ENCODE measurements at regions not wholly inside any gene's neighbourhood (a gene's known extent, or its start where the extent isn't known, plus 50 kb on each side); places are given as distances from the start of the nearest gene placed in this dataset.

GRCh38 chr5:91963166-91963565 lies 580.0 kb upstream of the ARRDC3 start:
- no peaks in the 10 kb centered on the region for H3K9me3 ChIP-seq (ENCODE audit: control insufficient read depth, insufficient read depth, low read length)
- H3K4me1 ChIP-seq (ENCODE audit: control insufficient read depth, insufficient read depth, low read length), result no peaks in the 10 kb centered on the region
- no peak overlapping the region for H3K27ac ChIP-seq (ENCODE audit: low read depth, low read length)
- no peaks in the 10 kb centered on the region for H3K27me3 ChIP-seq (ENCODE audit: control insufficient read depth, insufficient read depth, low read length)
- WGBS (ENCODE audit: insufficient coverage), result no CpG with 5 or more reads among the region's 1 CpG
- no peak overlapping the region for H3K4me3 ChIP-seq (ENCODE audit: low read depth, low read length)
- no peak for DNase-seq (ENCODE audit: low read depth in 4 of 6, low spot score in 6 of 6)
- H3K36me3 ChIP-seq (ENCODE audit: control insufficient read depth, insufficient read depth, low read length), result no peaks in the 10 kb centered on the region

DNA sequence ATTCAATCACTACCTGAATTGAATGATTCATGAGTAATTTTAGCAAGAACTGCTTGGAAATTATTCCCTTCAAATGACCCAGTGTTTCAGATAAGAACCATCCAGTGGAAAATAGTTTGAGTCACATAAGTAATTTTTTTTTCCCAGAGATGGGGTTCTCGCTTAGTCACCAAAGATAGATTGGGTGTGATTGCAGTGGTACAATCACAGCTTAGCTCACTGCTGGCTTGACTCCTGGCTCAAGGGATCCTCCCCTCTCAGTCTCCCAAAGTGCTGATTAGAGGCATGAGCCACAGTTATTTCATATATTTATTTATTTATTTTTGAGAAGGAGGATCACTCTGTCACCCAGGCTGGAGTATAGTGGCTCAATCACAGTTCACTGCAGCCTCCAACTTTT lies 574.5 kb upstream of the ARRDC3 start:
- Histone ChIP-seq H3K9me3 (ENCODE audit: control insufficient read depth, insufficient read depth, low read length) (no peaks in the 10 kb centered on the region), H3K27ac (ENCODE audit: low read depth, low read length) (no peak overlapping the region), H3K27me3 (ENCODE audit: control insufficient read depth, insufficient read depth, low read length) (no peaks in the 10 kb centered on the region), H3K4me1 (ENCODE audit: control insufficient read depth, insufficient read depth, low read length) (no peaks in the 10 kb centered on the region), H3K36me3 (ENCODE audit: control insufficient read depth, insufficient read depth, low read length) (no peaks in the 10 kb centered on the region), H3K4me3 (ENCODE audit: low read depth, low read length) (no peak overlapping the region)
- no CpG with 5 or more reads among the region's 1 CpG for WGBS (ENCODE audit: insufficient coverage)
- DNase-seq (ENCODE audit: low read depth in 4 of 6, low spot score in 6 of 6), result no peak

DNA sequence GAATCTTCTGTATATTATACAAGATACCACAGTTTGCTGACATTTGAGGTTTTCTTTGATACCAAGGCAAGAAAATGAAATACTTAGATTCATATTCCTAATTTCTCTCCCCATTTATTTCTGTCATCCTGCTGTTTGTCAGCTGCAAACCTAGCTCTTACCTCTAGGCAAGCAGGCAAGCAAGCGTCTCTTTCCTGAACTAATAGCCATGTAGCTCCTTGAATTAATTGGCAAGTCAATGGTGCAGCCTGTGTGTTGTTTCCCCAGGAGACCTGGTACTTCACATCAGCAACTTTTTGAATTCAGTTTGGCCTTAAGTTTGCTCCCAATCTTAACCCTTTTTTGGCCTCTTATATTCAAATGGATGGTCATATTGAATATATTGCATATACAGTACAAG lies 573.6 kb upstream of the ARRDC3 start:
- no peaks in the 10 kb centered on the region for H3K36me3 ChIP-seq (ENCODE audit: control insufficient read depth, insufficient read depth, low read length)
- H3K4me1 ChIP-seq (ENCODE audit: control insufficient read depth, insufficient read depth, low read length), result no peaks in the 10 kb centered on the region
- H3K27me3 ChIP-seq (ENCODE audit: control insufficient read depth, insufficient read depth, low read length), result no peaks in the 10 kb centered on the region
- H3K9me3 ChIP-seq (ENCODE audit: control insufficient read depth, insufficient read depth, low read length), result no peaks in the 10 kb centered on the region
- DNase-seq (ENCODE audit: low read depth in 4 of 6, low spot score in 6 of 6), result peak in 1 of 6 donors; percentile 60
- no peak overlapping the region for H3K4me3 ChIP-seq (ENCODE audit: low read depth, low read length)
- H3K27ac ChIP-seq (ENCODE audit: low read depth, low read length), result no peak overlapping the region
- WGBS (ENCODE audit: insufficient coverage), result 40% methylated on average over 1 of the region's 1 CpG

- H3K27ac ChIP-seq (ENCODE audit: low read depth, low read length), result no peak overlapping the region
- no CpG with 5 or more reads among the region's 2 CpGs for WGBS (ENCODE audit: insufficient coverage)
- no peaks in the 10 kb centered on the region for H3K27me3 ChIP-seq (ENCODE audit: control insufficient read depth, insufficient read depth, low read length)
- DNase-seq (ENCODE audit: low read depth in 4 of 6, low spot score in 6 of 6), result peak in 3 of 6 donors; percentile 17 to 66 (median 35)
- no peaks in the 10 kb centered on the region for H3K9me3 ChIP-seq (ENCODE audit: control insufficient read depth, insufficient read depth, low read length)
- H3K36me3 ChIP-seq (ENCODE audit: control insufficient read depth, insufficient read depth, low read length), result no peaks in the 10 kb centered on the region
- no peak overlapping the region for H3K4me3 ChIP-seq (ENCODE audit: low read depth, low read length)
- H3K4me1 ChIP-seq (ENCODE audit: control insufficient read depth, insufficient read depth, low read length), result no peaks in the 10 kb centered on the region
These were observed 572.5 kb upstream of the ARRDC3 start for GRCh38 chr5:91955610-91956009.

GRCh38 chr5:91954136-91954535 lies 571.0 kb upstream of the ARRDC3 start:
- Histone ChIP-seq H3K4me1 (ENCODE audit: control insufficient read depth, insufficient read depth, low read length) (no peaks in the 10 kb centered on the region), H3K36me3 (ENCODE audit: control insufficient read depth, insufficient read depth, low read length) (no peaks in the 10 kb centered on the region), H3K4me3 (ENCODE audit: low read depth, low read length) (no peak overlapping the region), H3K9me3 (ENCODE audit: control insufficient read depth, insufficient read depth, low read length) (no peaks in the 10 kb centered on the region), H3K27ac (ENCODE audit: low read depth, low read length) (no peak overlapping the region), H3K27me3 (ENCODE audit: control insufficient read depth, insufficient read depth, low read length) (no peaks in the 10 kb centered on the region)
- DNase-seq (ENCODE audit: low read depth in 4 of 6, low spot score in 6 of 6), result no peak

DNA sequence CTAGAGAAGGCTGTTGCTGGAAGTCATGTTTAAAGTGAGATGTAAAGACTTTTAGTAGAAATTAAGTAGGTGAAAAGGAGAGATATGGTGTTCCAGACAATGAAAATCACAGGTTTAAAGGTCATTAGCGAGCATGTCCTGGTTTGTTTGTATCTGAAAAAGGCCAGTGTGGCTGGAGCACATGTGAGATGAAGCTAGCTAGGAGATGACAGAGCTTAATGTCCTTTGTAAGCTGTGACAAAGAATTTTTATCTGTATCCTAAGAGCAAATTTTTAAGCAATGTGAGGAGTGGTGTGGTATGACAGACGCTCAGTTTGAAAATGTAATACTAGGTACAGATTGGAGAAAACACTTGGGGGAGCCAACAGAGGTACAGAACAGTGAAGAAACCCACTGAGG lies 567.2 kb upstream of the ARRDC3 start:
- H3K27ac ChIP-seq (ENCODE audit: low read depth, low read length), result no peak overlapping the region
- WGBS (ENCODE audit: insufficient coverage), result 93% methylated on average over 2 of the region's 2 CpGs
- DNase-seq (ENCODE audit: low read depth in 4 of 6, low spot score in 6 of 6), result no peak
- H3K4me1 ChIP-seq (ENCODE audit: control insufficient read depth, insufficient read depth, low read length), result no peaks in the 10 kb centered on the region
- H3K27me3 ChIP-seq (ENCODE audit: control insufficient read depth, insufficient read depth, low read length), result no peaks in the 10 kb centered on the region
- no peaks in the 10 kb centered on the region for H3K36me3 ChIP-seq (ENCODE audit: control insufficient read depth, insufficient read depth, low read length)
- no peaks in the 10 kb centered on the region for H3K9me3 ChIP-seq (ENCODE audit: control insufficient read depth, insufficient read depth, low read length)
- no peak overlapping the region for H3K4me3 ChIP-seq (ENCODE audit: low read depth, low read length)

DNA sequence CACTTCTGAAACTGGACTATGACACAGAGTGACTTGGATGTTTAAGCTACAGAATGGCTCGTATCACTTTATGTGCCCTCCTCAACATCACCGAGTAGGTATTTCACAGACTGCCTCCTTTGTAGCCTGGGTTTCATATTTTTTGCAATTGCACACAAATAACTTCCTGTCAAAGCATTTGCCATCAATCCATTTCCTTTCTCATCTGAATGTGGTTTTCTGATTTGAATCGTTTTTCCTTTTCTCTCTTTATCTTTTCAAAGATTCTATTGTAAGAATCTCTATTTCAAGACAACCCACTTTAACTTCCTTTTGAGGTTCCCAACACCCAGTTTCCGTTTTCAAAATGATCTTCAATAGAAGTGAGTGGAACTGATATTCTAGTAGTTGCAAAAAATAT lies 563.8 kb upstream of the ARRDC3 start:
- no peaks in the 10 kb centered on the region for H3K4me1 ChIP-seq (ENCODE audit: control insufficient read depth, insufficient read depth, low read length)

DNA sequence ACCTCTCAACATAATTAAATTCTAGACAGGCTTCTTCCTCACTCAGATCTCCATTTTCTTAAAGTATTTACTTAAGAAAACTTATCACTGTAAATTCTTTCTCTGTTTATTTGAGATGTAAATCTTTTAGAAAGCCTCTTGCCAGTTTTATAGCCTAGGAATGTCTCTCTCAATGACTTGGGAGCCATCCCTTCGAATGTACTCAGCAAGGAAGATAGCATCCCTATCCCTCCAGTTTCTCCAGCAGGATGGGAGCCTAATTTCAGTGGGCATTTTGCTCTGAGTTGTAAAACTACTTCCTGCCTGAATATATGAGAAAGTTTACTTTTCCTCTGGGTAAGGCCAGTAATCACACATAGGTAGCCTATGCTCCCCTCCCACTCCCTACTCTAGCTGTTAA lies 558.5 kb upstream of the ARRDC3 start:
- Histone ChIP-seq H3K4me1 (ENCODE audit: control insufficient read depth, insufficient read depth, low read length) (no peaks in the 10 kb centered on the region), H3K27ac (ENCODE audit: low read depth, low read length) (no peak overlapping the region), H3K36me3 (ENCODE audit: control insufficient read depth, insufficient read depth, low read length) (no peaks in the 10 kb centered on the region), H3K27me3 (ENCODE audit: control insufficient read depth, insufficient read depth, low read length) (no peaks in the 10 kb centered on the region), H3K4me3 (ENCODE audit: low read depth, low read length) (no peak overlapping the region), H3K9me3 (ENCODE audit: control insufficient read depth, insufficient read depth, low read length) (no peaks in the 10 kb centered on the region)
- WGBS (ENCODE audit: insufficient coverage), result no CpG with 5 or more reads among the region's 1 CpG
- DNase-seq (ENCODE audit: low read depth in 4 of 6, low spot score in 6 of 6), result no peak

More for the DNA sequence above, 563.8 kb upstream of the ARRDC3 start:
- H3K9me3 ChIP-seq (ENCODE audit: control insufficient read depth, insufficient read depth, low read length), result no peaks in the 10 kb centered on the region
- H3K27ac ChIP-seq (ENCODE audit: low read depth, low read length), result no peak overlapping the region
- WGBS (ENCODE audit: insufficient coverage), result 83% methylated on average over 2 of the region's 4 CpGs
- no peaks in the 10 kb centered on the region for H3K27me3 ChIP-seq (ENCODE audit: control insufficient read depth, insufficient read depth, low read length)
- no peaks in the 10 kb centered on the region for H3K36me3 ChIP-seq (ENCODE audit: control insufficient read depth, insufficient read depth, low read length)
- H3K4me3 ChIP-seq (ENCODE audit: low read depth, low read length), result no peak overlapping the region
- no peak for DNase-seq (ENCODE audit: low read depth in 4 of 6, low spot score in 6 of 6)

DNA sequence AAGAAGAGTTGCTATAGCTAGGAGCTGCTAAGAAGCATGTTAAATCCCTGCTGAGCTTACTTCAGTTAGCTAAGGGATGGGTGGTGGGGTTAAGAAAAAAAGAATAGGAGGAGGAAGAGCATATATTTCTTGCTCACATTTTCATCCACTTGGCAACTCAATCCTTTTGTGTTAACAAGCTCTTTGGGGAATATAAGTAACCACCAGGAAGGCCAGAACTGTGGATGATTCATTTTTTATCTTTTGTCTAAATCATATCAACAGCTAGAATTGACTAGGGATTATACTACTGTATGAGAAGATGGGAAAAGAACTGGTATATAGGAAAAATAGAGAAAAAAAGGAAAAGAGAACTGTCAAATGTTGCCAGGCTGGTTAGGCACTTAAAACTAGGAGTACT lies 555.3 kb upstream of the ARRDC3 start:
- Histone ChIP-seq H3K27ac (ENCODE audit: low read depth, low read length) (no peak overlapping the region), H3K4me3 (ENCODE audit: low read depth, low read length) (no peak overlapping the region)
- DNase-seq (ENCODE audit: low read depth in 4 of 6, low spot score in 6 of 6), result no peak

GRCh38 chr5:91937121-91937520 lies 554.0 kb upstream of the ARRDC3 start:
- no peak overlapping the region for H3K27ac ChIP-seq (ENCODE audit: low read depth, low read length)
- no peak overlapping the region for H3K4me3 ChIP-seq (ENCODE audit: low read depth, low read length)
- no peaks in the 10 kb centered on the region for H3K27me3 ChIP-seq (ENCODE audit: control insufficient read depth, insufficient read depth, low read length)
- H3K36me3 ChIP-seq (ENCODE audit: control insufficient read depth, insufficient read depth, low read length), result no peaks in the 10 kb centered on the region
- no peaks in the 10 kb centered on the region for H3K9me3 ChIP-seq (ENCODE audit: control insufficient read depth, insufficient read depth, low read length)
- H3K4me1 ChIP-seq (ENCODE audit: control insufficient read depth, insufficient read depth, low read length), result no peaks in the 10 kb centered on the region
- no peak for DNase-seq (ENCODE audit: low read depth in 4 of 6, low spot score in 6 of 6)

More for the DNA sequence above, 555.3 kb upstream of the ARRDC3 start:
- no peaks in the 10 kb centered on the region for H3K4me1 ChIP-seq (ENCODE audit: control insufficient read depth, insufficient read depth, low read length)
- no peaks in the 10 kb centered on the region for H3K27me3 ChIP-seq (ENCODE audit: control insufficient read depth, insufficient read depth, low read length)
- H3K36me3 ChIP-seq (ENCODE audit: control insufficient read depth, insufficient read depth, low read length), result no peaks in the 10 kb centered on the region
- no peaks in the 10 kb centered on the region for H3K9me3 ChIP-seq (ENCODE audit: control insufficient read depth, insufficient read depth, low read length)

DNA sequence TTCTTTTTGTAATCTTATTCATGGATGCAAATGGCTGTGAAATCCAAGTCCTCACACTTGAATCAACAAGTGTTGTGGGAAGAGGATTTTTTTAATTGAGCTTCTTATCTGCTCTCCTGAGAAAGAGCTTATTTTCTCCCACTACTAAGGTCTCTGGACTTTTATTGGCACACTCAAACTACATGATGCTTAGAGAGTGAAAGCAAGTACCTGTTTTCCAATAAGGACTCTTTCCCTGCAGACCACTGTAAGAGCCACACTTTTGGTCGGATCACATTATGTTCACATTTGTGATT lies 546.4 kb upstream of the ARRDC3 start:
- H3K36me3 ChIP-seq (ENCODE audit: control insufficient read depth, insufficient read depth, low read length), result no peaks in the 10 kb centered on the region
- H3K9me3 ChIP-seq (ENCODE audit: control insufficient read depth, insufficient read depth, low read length), result no peaks in the 10 kb centered on the region
- DNase-seq (ENCODE audit: low read depth in 4 of 6, low spot score in 6 of 6), result peak in 1 of 6 donors; percentile 30
- no CpG with 5 or more reads among the region's 1 CpG for WGBS (ENCODE audit: insufficient coverage)
- no peak overlapping the region for H3K27ac ChIP-seq (ENCODE audit: low read depth, low read length)
- H3K27me3 ChIP-seq (ENCODE audit: control insufficient read depth, insufficient read depth, low read length), result no peaks in the 10 kb centered on the region
- H3K4me1 ChIP-seq (ENCODE audit: control insufficient read depth, insufficient read depth, low read length), result no peaks in the 10 kb centered on the region
- H3K4me3 ChIP-seq (ENCODE audit: low read depth, low read length), result no peak overlapping the region
